ENCODE measurements at regions not wholly inside any gene's neighbourhood (a gene's known extent, or its start where the extent isn't known, plus 50 kb on each side); places are given as distances from the start of the nearest gene placed in this dataset.

GRCh38 chr18:37649930-37650329, 84.3 kb upstream of the CELF4 start:
- TF ChIP-seq CTCF (IDR thresholded peaks at IDR 0.05): no peak
- no peak for TF ChIP-seq POLR2A (IDR thresholded peaks at IDR 0.05)
- TF ChIP-seq EP300 (IDR thresholded peaks at IDR 0.05): no peak
